SK-N-SH (cell line): ENCODE measurements at regions not wholly inside any gene's neighbourhood (a gene's known extent, or its start where the extent isn't known, plus 50 kb on each side); places are given as distances from the start of the nearest gene placed in this dataset.

Source experiments
- CTCF ChIP-seq: fragments of 200-600 bp; sonication (generic); IDR thresholded peaks from 2 replicates; pipeline ENCODE4 v1.6.1; 2017; ENCODE audit warnings: antibody characterized with exemption, mild to moderate bottlenecking, moderate library complexity
- GABPA ChIP-seq: IDR thresholded peaks from 2 replicates; pipeline ENCODE4 v1.4.0; 2012; ENCODE audit warnings: low read depth, mild to moderate bottlenecking
- JUND ChIP-seq: IDR thresholded peaks from 2 replicates; pipeline ENCODE4 v1.4.0; 2012
- MAX ChIP-seq: IDR thresholded peaks from 2 replicates; pipeline ENCODE4 v1.4.0; 2012; ENCODE audit warnings: low read depth
- POLR2AphosphoS5 ChIP-seq: IDR thresholded peaks from 2 replicates; pipeline ENCODE4 v1.6.1; 2012; ENCODE audit warnings: low read depth, low read length
- SMC3 ChIP-seq: IDR thresholded peaks from 2 replicates; pipeline ENCODE4 v1.6.1; 2012; ENCODE audit warnings: low read depth, low read length, improper control_type of control experiment
- TAF1 ChIP-seq: IDR thresholded peaks from 2 replicates; pipeline ENCODE4 v1.6.1; 2012; ENCODE audit warnings: low read depth, mild to moderate bottlenecking, low read length, moderate library complexity, borderline replicate concordance
- USF1 ChIP-seq: IDR thresholded peaks from 2 replicates; pipeline ENCODE4 v1.4.0; 2012; ENCODE audit warnings: low read depth, borderline replicate concordance
- USF2 ChIP-seq: fragments of 150-350 bp; IDR thresholded peaks from 2 replicates; pipeline ENCODE4 v1.6.1; 2017; ENCODE audit warnings: antibody characterized with exemption, low read length, low read depth, borderline replicate concordance
- YY1 ChIP-seq: IDR thresholded peaks from 2 replicates; pipeline ENCODE4 v1.4.0; 2012; ENCODE audit warnings: low read depth, mild to moderate bottlenecking

- TF ChIP-seq CTCF (no peak), JUND (no peak), YY1 (no peak), USF1 (no peak), MAX (no peak), SMC3 (no peak), GABPA (no peak), POLR2AphosphoS5 (no peak), USF2 (no peak), TAF1 (no peak)
Observed at GRCh38 chr5:82358457-82358856, 80.3 kb upstream of the RPS23 start.
